HG03354 (cell line): ENCODE measurements at regions not wholly inside any gene's neighbourhood (a gene's known extent, or its start where the extent isn't known, plus 50 kb on each side); places are given as distances from the start of the nearest gene placed in this dataset.

Experiments
- ATAC-seq: cut with Tn5 transposase; IDR thresholded peaks from one replicate; pipeline ENCODE4 v1.9.1; 2021; ENCODE audit warnings: mild to moderate bottlenecking; ENCODE audit not compliant: unreplicated experiment, poor library complexity, severe bottlenecking

DNA sequence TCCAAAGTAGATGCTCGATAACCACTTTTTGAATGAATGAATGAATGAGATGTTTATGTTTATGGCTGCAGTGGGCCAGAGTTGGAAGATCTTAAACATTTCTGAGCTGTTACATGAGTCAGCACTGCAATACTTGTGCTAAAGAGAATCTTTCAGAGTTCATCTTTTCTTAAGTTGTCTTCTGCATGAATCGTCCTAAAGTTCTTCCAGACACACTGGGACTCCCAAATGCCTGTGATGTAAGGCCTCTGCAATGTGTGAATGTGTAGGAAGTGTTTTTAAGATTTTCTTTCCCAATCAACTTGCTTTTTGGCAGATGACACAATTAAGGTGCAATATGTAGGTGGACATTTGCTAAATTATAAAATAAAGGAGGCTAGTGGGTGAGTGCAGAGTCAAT is 50.3 kb upstream of the TRIM9 start:
- ATAC-seq = no peak

- ATAC-seq = no peak
Measured at GRCh38 chr14:51147183-51147582, 52.3 kb upstream of the TRIM9 start.

DNA sequence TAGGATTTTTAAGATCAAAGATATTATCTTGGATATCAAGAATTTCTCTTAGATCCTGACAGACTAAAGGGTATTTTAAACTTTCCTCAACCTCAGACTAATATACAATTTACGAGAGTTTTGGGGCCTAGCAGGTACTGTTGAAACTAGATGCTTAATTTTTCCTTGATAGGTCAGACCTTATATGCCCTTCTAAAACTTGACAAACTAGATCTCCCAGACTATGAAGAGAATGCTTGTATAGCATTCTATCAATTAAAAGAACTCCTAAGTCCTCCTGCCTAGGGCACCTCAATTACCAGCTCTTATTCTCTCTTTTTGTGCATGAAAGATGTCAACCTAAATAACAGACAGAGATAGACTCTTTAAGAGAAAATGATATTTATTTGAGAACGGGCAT is 60.4 kb upstream of the TRIM9 start:
- ATAC-seq = no peak

GRCh38 chr14:51157012-51157411 is 62.1 kb upstream of the TRIM9 start:
- peak; percentile 66 for ATAC-seq

DNA sequence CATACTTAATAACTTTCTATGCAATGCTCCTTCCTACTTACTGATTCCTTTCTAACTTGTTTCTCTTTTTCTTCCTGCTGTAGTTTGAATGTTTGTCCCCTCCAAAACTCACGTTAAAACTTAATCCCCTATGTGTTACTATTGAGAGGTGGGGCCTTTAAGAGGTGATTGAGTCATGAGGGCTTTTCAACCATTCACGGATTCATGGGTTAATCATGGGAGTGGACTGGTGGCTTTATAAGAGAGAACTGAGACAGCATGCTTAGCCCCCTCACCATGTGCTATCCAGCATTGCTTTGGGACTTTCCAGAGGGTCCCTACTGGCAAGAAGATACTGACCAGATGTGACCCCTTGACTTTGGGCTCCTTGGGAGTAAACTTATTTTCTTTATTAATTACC is 66.0 kb upstream of the TRIM9 start:
- ATAC-seq = no peak

- no peak for ATAC-seq
Measured at GRCh38 chr14:51165415-51165814, 70.5 kb upstream of the TRIM9 start.

DNA sequence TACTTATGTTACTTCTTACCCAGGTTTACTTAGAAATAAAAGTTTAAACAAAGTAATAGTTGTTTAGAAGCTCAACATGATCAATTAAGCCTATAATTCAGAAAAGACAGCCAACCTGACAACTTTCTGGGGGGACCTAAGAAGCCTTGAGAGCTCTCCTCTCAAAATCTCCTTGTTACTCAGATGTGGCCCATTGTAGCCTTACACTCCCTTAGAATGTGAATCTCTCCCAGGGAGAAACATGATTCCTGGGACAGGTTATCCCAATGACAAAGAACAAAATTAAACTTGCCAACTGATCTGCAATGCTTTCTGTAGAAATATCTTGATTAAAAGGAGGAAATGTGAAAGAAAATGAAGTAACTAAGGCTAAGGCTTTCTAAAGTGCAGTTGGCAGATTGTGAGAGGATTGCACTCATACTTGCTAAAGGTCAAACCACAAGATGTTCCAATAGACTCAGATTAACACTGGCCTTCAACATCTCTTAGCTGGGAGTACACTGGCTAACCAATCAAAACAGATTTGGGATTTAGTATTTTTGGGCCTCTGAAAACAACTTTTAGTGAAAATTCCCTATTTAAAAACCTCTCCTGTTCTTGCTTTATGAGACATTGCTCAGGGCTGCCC is 72.3 kb upstream of the TMX1 start:
- no peak for ATAC-seq

DNA sequence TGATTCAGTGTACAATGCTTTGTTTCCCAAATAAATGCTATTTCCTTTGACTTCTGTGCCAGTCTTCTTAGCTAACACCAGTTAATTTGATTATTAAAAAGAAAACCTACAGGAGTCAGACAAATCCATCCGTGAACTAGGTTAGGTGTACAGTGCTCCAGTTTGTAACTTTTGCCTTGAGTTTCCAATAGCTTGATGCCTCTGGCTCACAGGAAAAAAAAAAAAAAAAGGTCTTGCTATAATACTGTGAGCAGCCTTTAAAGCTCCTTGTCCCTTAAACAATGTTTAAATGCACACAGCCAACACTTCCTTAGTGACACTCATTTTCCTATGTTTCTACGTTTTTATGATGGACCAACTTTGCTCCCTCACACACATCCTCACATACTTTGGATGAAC is 71.8 kb upstream of the TMX1 start:
- ATAC-seq = no peak

GRCh38 chr14:51173863-51174262 is 66.2 kb upstream of the TMX1 start:
- ATAC-seq = no peak

DNA sequence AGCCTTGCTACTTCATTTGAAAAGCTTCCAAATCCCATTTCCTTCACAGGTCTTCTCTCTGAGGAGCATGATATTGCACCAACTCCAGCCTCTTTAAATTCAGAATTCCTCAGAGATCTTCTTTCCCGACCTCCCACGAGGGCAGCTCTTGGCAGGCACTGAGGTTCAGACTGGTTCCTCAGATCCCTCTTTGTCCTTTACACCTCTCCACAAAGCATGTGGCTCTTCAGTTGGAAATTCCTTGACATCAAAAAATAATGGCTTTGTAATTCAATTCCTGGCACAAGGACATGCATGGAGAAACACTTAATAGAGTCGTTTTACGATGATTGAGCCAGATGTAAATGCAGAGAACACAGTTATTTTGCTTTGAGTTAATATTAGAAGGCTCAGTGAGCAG is 63.2 kb upstream of the TMX1 start:
- ATAC-seq = no peak

DNA sequence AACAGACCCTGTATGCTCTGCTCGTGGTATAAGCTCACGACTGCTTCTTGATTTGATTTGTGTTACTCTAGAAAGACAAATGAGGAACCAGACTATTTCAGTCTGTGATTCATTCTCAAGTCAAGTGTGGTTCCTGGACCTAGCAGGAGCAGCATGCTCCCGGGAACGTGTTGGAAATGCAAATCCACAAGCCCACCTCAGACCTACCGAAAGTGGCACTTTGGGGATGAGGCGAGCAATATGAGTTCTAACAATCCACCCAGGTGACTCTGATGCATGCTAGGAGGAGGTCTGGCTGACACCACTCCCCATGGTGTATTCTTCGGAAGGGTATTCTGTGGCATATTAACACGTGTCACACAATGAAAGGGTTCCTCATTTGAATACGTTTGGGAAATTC is 59.5 kb upstream of the TMX1 start:
- ATAC-seq = peak; percentile 85

DNA sequence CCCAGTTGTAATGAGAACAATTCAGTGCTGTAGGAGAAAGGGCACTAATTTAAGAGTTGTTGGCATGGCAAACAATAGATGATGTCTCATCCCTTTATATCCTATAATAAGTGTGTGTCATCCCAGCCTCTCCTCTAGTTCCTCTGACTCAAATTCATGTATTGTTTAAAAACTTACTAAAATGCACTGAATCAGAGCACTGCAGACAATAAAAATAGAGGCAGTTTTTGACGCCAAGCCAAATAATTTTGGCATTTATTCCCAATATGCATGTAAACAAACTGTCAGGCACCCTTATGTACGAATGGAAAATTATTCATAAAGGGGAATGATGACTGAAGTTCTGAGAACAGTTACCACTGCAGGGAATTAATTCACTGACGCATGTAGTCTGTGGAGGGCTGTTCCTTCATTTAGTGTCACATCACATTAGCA is 57.9 kb upstream of the TMX1 start:
- no peak for ATAC-seq

- no peak for ATAC-seq
Measured at GRCh38 chr14:51185180-51185579, 54.9 kb upstream of the TMX1 start.

DNA sequence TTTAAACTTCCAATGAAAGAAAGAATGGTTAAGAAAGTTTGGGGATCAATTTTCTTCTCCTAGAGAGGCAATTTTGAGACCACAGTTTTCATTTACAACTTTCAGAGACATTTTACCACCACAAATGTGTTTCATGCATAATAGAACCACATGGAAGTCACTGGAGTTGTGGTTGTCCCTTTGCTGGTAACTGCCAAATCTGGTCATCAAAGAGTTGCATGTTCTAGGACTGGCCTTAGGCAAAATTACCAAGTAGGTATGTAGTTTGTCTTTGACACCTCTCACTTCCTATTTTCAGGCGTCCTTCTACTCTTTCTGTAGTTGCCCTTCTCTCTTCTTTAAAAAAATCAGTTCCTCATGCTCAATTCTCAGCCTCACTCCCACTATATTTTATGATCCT is 54.3 kb upstream of the TMX1 start:
- ATAC-seq = peak; percentile 80

DNA sequence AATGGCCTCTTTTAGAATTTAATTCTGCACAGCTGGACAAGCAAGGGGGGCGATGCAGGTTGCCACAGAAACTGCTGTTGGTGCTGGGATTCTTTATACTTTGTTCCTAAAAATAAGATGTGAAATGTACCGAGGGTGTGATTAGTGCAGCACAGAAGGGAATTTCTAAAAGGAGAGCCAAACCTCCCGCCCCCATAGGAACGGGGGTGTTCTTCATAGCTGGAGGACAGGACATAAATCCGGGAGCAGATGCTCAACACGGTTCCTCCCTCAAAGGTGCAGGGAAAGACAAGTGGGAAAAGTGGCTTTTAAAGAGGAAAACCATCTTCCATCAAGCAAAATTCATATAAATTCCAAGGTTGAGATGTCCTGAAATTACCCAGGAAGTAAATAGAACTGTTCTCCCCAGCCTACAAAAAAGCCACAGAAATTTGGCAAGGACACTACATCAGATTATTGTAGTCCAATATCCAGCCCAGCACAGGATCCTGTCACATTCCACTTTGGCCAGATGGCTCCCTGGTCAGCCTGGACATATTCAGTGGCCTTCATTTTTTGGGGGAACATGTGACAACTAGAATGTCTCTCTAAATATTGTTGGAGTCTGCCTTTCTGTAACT is 51.4 kb upstream of the TMX1 start:
- no peak for ATAC-seq

DNA sequence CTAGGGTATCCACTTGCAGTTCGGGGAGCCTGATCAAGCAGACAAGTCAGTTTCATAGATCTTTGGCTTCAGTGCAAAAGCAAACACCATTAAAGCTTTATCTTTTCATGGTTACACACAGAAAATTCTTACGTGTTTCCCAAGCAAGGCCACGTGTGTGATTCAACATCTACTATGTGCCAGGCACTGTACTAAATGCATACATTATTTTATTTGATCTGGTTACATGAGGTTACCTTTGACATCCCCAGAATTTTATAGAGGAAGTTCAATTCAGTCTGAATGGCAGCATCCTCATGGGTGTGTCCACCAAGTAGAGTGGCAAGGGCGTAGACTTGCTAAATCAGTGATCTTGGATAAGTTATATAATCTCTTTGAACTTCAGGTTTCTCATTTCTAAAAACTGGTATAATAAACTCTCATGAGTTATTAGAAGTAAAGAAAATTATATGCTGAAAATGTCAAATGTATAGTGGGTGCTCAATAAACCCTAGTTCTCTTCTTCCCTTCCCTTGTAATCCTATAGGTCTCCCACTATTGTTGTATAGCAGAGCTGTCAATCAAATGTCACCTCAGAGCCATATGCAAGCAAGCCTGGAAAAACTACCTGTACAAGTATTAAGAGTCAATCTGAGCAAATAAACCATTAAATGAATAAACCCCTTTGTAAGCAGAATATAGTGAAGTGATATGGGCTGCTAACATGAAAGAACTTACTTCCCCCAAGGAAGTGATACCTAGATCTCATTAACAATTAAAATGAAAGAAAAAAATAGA is 50.3 kb upstream of the TMX1 start:
- ATAC-seq = no peak
